ENCODE measurements at regions not wholly inside any gene's neighbourhood (a gene's known extent, or its start where the extent isn't known, plus 50 kb on each side); places are given as distances from the start of the nearest gene placed in this dataset.

DNA sequence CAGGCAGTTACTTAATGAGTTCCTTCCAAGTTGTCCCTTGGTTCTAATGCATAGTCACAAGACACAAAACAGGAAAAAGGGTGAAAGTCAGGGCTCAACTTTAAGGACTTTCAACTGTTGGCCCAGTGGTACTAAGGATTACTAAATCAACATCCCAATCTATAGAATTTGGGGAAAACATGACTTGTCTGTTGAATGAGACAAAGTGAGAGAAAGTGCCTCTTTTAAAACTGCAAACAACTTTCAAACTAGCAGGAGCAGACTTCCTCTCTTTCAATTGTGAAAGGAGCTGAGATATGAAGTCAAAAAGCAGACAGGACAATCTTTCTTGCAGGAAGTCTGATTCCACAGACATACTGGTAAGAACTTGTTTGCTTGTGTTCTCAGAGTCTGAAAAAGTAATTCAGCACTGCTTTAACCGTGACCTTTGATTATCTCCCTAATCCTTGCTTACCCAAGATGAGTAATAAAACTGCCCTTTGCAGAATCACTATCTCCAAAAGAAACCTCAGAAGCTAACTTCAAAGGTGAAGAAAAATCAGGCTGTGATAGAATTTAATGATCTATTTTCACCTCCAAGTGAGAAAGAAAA is 960.7 kb upstream of the RAG2 start:
- DNase-seq: no peak

DNA sequence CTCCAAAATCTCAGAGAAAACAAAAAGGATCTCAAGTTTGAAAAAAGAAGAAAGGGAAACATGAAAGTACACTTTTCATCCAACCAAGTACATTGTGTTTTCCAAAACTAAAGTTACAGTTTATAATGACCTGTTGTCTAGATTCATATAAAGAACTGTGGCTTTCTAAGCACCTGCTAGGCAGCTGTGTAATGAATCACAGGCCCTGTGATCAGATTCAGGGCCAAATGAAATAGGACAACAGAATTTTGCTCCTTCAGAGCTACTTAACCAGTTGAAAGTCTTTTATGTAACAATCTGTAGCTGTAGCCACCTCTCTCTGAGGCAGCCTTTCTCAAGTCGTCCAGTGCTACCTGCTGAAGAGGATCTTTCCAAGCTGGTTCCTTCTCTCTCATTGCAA is 960.0 kb upstream of the RAG2 start:
- no peak for DNase-seq

DNA sequence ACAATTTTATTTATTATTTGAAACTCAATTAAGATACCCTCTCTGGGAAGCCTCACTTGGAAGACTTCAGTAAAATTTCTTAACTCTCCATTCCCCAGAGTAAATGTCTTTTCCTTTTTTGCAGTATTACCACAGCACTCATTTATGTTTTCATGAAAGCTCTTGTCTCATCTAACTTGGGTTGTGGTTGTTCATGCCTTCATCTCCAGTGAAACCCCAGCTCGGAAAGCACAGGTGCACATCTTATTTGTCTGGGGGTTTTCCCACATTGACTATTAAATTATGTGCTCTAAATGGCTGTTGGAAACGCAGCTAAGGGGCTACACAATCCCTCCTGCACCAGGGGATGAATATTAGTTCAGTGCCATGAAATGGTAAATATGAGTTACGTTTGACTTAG is 954.2 kb upstream of the RAG2 start:
- DNase-seq: no peak

DNA sequence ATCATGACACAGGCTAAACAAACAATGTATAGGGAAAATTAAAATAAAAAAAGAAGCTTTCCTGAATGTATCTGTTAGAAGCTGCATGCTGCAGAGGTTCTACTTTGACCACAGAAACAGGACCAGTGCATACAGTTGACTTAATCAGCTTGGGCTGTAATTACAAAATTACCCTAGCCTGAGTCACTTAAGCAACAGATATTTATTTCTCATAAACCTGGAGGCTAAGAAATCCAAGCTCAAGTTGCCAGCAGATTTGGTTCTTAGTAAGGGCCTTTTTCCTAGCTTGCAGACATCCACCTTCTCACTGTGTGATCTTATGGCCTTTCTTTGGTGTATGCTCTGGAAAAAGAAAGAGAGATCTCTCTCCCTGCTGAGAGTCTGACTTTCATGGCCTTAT is 946.5 kb upstream of the RAG2 start:
- DNase-seq: no peak

DNA sequence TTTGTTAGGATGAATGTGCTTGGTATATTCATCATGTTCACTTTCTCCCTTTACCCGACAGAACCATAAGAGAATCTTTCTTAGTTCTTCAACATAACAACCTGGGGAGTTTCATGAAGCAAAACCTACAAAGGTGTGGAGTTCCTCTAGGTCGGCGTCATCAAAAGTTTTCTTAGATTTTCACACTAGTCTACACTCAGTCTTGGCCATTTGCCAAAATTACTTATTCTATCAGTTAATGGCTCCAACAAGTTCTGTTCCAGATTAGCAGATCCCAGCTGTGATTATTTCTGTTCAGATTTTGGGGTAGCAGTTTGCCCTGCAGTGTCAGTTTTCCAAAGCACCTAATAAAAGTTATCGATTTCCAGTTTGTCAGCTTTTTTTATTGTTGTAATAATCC is 935.8 kb upstream of the RAG2 start:
- no peak for DNase-seq

DNA sequence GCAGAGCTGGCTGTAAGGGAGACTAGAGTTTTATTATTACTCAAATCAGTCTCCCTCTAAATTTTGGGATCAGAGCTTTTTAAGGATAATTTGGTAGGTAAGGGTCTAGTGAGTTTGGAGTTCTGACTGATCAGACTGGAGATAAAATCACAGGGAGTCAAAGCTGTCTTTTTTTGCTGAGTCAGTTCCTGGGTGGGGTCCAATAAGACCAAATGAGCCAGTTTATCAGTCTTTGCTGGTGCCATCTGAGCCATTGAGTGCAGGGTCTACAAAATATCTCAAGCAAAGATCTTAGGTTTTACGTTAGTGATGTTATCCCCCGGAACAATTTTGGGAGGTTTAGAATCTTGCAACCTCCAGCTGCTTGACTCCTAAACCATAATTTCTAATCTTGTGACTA is 935.1 kb upstream of the RAG2 start:
- no peak for DNase-seq

DNA sequence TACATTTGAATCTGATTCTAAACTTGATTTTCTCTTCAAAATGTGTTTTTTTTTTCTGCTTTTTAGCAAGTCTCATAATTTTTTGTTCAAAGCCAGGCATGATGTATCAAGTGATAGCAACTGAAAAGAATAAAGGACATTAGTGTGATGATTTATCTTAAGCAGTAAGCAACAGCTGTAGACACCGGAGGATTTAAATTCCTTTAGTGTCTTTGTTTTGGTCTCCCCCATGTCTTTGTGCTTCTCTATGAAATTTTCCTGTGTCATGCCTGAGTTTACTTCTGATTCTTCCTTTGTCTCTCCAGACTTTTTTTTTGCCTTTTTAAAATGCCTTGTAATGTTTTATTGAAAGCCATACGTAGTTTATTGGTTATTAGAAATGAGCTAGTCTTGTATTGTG is 934.2 kb upstream of the RAG2 start:
- DNase-seq: no peak

DNA sequence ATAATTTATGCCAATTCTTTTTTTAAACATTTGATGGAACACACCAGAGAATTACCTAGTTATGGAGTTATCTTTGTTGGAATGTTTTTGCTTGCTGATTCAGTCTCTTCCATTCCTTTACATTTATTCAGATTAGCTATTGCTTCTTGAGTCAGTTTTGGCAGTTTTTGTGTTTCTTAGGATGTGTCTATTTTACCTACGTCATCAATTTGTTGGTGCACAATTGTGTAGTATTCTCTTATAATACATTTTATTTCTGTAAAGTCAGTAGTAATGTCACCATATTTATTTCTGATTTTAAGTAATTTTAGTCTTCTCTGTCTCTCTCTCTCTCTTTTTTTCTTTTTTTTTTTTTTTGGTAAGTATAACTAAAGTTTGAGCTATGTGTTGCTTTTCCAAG is 929.5 kb upstream of the RAG2 start:
- no peak for DNase-seq

DNA sequence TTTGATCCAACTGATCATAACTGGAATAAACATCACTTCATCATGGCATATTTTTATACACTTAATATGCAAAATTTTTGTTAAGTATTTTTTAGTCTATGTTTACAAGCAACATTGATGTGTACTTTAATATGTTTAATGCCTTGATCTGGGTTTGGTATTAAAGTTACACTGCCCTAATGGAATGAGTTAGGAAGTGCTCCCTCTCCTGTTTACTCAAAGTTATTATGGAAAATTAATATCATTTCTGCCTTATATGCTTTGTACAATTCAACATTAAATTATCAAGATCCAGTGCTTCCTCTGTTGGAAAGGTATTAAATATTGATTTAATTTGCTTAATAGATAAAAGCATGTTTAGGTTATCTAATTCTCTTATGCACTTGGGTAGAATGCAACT is 927.3 kb upstream of the RAG2 start:
- no peak for DNase-seq

DNA sequence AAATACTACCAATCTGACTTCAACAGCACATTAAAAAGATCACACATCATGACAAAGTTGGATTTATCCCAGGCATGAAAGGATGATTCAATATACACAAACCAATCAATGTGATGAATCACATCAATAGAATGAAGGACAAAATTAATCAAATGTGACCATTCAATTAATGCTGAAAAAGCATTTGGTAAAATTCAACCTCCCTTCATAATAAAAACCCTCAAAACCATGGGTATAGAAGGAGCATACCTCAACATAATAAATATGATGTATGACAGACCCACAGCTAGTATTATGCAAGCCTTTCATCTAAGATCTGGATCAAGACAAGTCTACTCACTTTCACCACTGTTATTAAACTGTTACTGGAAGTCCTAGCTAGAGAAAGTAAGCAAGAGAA is 921.7 kb upstream of the RAG2 start:
- no peak for DNase-seq

DNA sequence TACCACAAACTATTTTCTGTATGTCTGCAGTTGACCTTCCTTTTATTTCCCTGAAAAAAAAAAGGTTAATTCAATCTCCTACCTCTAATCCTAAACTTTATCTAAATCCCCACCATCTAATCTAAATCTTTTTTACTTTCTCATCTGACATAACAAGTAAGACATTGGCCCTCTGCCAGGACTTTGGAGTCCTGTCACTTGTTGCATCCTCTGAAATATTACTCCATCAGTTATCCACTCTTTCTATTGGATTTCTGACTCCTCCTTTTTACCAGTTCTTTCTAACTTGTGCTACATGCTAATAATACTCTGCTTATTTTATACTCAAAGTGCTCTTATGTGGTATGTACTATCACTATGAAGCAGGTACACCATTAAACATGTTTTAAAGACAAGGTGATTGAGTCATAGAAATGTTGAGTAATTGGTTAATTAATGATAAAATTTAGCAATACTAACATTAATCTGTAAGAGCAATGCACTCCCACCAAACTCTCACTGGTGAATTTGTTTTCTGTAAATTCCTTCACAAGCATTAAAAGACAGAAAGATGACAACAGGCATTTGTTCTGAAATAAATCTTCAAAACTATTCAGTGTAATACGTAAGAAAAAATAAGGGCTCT is 914.2 kb upstream of the RAG2 start:
- DNase-seq: no peak

DNA sequence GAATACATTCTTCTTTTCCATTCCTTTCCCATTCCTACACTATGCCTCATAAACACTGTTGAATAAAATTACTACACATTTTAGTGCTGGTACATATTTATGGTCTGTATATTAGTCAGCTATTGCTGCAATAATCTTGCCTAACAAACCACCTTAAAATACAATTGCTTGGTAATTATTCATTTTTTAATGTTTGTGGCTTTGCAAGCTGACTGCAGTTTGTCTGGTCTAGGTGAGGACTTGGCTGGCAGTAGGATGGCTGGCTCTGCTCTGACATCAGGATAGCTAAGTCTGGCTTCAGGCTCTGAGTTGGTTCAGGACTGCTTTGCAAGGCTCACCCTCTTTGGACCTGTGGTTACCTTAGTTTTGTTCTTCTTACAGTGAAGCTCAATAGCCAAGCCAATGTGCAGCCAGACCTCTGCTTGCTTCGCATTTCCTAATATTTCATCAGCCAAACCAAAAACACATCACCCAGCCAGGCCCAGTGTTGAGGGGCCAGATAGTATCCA is 913.4 kb upstream of the RAG2 start:
- no peak for DNase-seq

DNA sequence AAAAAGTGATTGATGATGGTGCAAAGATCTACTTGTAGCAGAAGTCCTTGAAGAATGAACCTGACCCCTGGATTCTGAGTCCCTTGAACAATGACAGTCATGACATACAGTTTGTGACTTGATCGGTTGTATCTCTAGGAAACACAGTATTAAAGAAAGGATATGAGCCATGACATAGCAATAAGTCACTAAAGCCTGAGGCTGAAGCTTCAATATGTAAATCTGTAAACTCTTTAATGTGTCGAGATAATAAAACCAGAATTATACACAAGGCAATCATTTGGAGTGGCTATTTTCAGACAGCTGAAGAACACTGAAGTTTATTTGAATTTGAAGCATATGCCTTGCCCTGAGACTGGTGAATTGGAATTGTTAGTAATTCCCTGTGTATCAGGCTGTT is 911.5 kb upstream of the RAG2 start:
- no peak for DNase-seq

DNA sequence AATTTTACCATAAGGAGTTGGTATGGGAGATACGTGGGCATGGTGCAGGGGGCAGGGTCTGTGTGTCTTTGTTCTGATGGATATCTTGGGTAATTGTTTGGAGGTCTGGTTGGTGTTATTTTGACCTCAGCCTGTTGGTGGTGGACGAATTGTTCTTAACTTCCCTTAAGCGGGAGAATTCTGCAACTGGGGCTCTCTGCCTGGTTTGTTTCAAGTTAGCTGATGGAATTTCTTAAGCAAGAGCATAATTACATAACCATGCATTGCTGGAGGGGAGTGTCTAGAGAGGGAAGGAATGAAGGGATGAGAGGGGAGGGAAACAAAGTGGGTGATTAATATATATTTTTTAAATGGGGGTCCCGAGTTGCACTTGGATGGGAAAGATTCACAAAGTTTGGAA is 908.5 kb upstream of the RAG2 start:
- DNase-seq: no peak

DNA sequence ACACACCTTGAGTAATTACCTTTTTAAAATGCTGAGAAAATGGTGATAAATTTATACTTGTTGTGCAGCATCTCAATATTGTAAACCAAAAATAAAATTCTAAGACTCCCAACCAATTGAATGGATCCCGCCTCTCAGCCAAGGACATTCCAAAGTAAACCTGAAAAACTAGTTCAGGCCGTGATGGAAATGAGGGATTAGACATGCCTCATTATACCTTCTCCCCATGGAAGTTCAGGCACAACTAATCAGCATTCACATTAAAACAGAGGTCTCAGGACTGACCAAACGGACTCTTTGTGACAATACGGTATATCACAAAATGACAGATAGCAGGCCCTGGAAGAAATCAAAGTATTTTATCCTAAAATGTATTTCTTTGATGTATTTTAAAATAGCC is 907.4 kb upstream of the RAG2 start:
- DNase-seq: no peak

DNA sequence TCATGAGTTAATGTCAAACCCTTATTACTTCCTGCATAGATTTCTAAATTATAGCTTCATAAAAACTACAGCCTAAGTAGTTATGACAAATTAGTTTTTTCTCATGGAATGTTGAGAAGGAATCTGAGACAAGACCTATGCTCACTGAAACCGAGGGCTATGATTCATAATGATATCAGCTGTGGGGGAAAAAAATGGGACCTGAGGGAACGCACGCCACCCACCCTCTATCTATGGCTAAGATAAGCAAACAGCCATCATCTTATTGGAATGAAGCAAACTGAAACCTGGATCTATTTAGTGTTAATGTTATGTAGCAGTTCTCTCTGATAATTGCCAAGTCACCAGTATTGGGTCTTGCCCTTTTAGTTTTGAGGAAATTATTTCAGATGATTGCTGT is 906.9 kb upstream of the RAG2 start:
- DNase-seq: no peak

DNA sequence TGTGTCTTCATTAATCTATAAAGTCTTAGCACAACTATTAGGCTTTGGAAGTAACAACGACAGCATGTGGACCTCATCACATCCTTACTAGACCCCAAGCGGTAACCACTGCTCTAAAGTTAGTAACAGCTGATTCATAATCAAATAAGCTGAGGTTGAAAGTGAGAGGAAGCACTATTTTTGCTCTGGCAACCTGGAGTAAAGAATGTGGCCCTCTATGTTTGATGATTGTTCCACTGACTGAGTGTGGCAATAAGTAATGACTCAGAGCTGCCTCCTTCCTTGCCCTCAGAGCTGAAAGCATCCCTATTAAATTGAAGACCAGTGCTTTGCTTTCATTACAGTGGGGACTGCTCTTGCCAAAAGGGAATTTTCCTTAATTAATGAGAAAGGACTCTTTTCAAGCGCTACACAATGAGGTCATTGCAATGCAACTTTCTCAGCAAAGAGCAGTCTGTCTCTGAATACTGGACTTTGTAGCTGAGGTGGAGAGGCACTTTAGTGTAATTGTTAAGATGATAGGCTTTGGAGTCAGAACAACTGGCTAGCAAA is 906.1 kb upstream of the RAG2 start:
- no peak for DNase-seq

DNA sequence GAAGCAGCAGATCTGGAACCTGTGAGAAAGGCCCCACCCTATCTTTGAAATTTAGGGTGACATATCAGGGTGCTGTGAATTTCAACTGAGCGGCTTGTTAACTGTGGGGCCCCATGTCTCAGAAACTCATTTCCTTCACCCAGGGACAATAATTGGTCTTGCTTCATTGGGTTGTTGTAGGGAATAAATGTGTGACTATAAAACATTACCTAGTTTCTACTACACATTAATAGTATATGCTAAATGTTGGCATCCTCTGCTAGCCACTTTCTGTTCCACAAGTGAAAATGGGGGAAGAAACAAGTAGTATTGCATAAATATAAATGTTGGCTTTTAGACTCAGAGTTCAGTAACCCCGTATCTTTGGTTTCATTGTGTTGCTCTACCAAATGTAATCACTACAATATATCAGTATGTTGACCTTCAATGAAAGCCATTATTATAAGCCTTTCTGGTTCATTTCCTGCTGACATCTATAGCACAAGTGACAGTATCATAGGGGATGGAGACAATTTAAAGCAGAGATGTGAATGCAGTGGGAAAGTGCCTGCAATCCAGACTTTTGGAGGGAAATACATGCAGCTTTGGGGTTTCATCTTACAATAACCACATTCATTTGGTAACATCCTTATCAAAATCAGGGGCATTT is 905.5 kb upstream of the RAG2 start:
- DNase-seq: no peak

DNA sequence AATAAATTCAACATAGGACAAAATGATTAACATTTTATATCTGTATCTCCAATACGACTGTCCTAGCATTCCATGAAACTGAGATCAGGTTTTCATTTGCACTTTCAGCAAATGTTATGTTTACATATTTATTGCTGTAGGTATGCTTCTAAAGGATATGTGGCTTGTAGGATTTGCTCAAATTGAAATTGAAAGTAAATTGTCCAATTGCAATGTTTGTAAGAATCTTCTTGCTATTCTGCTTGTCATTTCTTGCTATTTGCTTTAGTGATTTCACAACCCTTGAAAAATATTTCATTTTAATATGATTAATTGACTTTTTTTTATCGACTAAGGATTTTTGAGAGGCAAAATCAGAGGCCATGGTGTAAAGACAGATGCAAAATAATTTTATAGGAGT is 904.2 kb upstream of the RAG2 start:
- DNase-seq: no peak

DNA sequence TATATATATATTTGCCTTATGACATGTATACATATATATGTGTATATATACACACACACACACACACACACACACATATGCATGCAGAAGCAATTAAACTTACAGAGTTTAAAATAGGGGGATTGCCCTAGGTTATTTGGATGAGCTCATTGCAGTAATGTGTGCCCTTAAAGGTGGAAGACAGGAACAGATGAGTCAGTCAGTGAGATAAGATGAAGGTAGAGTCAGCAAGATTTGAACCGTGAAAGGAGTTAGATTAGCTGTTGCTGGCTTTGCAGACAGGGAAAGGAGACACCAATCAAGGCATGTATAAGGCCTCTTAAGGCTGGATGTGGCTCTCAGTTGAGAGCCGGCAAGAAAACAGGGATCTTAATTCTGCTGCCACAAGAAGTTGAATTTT is 902.4 kb upstream of the RAG2 start:
- DNase-seq: no peak

DNA sequence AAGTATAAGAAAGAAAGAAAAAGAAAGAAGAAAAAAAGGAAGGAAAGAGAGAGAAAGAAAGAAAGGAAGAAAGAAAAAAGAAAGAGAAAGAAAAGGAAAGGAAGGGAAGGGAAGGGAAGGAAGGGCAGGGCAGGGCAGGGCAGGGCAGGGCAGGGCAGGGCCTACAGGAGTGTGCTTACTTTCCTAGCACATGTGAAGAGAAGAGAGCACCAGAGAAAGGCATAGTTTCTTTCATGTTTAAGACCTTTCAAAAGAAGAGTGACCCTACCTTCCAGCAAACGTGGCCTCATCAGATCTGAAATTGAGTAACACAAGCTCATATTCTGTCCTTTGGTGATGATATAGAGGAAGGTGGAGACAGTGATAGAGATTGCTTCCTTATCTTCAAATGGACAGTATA is 899.3 kb upstream of the RAG2 start:
- no peak for DNase-seq

DNA sequence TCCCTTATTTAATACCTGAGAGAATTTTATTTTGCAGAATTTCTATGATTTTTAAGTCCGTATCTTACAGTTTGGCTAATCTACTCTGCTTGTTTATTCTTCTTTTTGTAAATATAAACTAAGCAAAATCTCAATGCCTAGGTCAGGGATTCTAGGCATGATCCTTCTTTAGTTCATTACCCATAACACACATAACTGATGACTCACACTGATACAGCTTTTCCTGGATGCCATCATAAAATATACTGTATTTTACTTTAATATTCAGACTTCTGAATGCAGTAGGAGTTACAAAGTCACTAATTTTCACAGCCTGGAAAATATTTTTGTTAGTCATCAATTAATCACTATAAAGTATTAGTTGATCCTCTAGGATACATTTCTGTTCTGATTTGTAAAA is 898.2 kb upstream of the RAG2 start:
- DNase-seq: no peak

DNA sequence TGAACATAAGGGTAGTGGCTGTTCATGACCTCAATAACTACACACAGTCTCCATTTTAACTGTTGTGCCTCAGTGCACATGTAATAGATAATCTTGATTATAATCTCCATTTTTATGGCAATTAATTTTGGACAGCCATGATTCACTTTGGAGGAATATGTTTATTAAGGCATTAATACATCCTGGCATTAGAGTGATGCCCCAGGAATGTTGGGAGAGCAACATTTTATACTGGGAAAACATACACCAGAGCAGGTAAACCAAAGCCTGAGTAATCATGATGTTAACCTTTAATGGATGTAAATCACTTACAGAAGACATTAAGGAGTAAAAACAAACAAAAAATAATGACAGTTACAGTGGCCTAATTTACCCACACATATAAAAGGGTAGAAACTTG is 886.3 kb upstream of the RAG2 start:
- no peak for DNase-seq

DNA sequence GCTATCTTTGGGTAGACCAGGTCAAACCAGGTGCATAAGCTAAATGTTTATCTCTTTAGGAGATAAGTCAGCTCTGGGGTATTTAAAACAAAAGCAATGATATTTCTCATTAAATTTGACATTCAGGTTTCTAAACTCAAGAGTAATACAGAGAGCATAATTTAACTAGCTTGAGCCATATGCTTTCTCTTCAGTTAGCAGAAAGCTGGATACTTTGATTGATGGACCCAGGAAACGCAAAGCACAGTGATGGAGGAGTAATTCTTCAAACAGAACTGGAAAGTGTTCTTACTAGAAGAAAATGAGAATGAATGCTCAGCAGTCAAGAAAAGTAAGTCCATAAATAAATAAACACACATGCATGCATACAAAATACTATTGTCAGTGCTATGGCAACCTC is 885.7 kb upstream of the RAG2 start:
- DNase-seq: no peak

DNA sequence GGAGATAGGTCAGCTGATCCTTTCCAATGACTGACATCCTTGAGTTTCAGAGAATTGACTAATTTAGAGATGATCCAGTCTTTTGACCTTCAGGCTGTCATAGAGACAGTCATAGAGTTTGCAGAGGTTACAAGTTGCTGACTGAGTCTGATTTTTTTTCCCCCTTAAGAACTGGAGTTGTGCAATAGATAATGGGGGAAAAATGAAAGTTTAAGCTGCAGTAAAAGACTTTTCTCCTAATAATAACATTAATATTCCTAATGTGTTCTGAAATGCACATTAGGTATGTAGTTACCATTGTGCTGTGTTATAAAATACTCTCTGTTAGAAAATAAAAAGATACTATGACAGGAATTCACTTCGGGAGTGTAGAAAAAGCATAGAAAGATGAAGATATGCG is 876.9 kb upstream of the RAG2 start:
- no peak for DNase-seq
